ENCODE measurements at regions not wholly inside any gene's neighbourhood (a gene's known extent, or its start where the extent isn't known, plus 50 kb on each side); places are given as distances from the start of the nearest gene placed in this dataset.
A peak's percentile ranks its signal among the peaks of the same experiment; 100 is the strongest.

DNA sequence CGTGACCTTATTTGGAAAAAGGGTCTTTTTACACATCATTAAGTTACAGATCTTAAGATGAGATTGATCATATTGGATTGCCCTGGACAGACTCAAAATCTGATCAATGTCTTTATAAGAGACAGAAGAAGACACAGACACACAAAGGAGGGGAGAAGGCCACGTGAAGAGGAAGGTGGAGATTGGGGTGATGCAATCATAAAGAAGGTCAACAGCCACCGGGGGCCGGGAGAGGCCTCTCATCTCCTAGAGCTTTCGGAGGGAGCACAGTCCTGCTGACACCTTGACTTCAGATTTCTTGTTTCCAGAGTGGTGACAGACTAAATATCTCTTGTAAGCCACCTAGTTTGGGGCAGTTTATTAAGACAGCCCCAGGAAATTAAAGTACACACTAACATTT is 204.6 kb upstream of the CSF3R start:
- no peak for DNase-seq (ENCODE audit: low read depth in 2 of 2)

DNA sequence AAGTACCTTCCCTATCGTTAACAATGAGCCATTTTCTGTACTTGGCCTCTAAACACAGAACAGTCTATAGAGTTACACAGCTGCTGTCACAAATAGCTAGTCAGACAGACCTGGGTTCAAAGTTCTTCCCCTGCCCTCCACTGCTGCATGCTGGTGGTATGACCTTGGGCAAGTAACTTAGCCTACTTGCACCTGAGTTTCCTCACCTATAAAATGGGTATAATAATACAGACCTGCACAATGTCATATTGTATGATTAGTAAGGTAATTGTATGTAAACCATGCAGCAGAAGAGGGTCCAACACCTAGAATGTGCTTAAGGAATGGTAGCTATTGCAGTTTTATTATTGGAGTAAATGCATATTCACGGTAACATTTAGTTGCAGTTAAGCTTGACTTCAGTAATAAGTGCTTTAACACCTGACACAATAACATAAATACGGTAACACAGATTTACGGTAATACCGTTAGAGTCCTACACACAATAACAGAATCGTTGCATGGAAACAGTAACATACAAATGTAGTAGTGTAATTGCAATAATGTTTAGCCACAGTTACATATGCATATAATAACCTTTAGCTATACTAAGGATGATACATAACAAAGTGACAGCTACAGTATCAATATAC is 193.3 kb upstream of the CSF3R start:
- DNase-seq (ENCODE audit: low read depth in 2 of 2) = no peak

DNA sequence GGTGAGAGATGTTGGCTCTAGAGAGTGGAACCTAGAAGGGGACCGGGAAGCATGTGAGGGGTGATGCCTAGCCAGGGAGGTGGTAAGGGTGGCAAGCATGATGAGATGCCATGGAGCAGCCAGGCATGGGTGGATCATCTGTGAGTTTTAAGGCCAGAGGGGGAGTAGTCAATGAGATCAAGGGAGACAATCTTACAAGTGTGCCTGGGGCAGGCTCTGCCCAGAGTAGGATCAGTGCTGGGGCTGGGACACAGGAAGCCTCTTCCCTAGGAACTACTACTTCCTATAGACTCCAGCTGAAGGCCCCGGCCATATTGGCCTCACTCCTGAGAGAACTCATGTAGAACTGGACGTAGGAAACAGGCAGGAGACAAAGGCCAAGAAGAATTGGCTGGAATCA is 192.4 kb upstream of the CSF3R start:
- DNase-seq (ENCODE audit: low read depth in 2 of 2) = no peak

DNA sequence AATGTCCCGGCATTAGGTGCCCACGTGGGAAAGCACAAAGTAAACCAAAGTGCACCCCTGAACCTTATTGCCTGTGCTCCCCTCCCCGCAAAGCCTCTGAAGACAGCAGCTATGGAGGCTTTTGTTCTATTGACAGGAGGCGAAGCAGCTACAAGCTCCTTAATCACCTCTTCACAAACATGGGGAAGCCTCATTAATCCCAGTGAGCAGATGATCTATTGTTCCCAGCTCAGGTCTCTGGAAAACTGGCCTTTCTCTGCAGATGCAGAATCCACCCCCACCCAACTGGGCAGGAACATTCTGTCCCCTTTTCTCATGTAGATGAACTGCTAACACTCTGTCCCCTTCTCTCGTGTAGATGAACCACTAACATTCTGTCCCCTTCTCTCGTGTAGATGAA is 190.5 kb upstream of the CSF3R start:
- DNase-seq (ENCODE audit: low read depth in 2 of 2) = no peak

DNA sequence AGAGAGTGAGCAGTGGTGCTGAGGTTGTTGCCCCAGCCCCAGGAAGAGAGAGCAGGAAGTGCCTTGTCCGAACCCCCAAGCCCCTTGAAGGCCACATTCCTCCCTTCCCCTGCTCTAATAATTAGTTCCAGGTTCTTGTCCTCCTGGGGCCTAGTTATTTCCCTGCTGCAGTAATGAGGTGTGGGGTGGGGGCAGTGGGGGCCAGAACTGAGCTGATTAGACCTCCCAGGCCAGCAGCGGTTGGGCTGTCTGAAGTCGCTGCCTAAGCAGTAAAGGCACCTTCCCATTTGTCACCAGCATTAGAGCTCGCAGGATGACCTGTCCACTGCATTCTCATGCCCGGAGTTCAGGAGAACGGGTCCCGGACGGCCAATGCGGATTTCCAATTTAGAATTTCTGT is 186.5 kb upstream of the CSF3R start:
- DNase-seq (ENCODE audit: low read depth in 2 of 2) = no peak

DNA sequence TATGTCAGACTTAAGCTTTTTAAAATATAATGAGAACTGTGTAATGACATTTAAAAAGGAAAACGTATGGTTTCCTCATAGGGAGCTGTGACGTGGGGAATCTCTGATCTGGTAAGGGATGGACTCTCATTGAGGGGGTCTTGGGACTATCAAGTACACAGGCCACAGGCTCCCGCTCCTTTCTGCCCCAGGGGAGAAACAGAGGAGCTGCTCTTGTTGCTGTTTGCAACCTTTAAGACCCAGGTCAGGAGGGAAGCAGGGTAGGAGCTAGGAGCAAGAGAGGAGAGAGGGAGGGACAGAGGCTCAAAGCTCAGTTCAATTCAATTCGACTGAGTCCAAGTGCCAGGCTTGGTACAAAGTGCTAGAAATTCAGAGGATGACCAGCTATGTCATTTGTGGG is 185.1 kb upstream of the CSF3R start:
- no peak for DNase-seq (ENCODE audit: low read depth in 2 of 2)

DNA sequence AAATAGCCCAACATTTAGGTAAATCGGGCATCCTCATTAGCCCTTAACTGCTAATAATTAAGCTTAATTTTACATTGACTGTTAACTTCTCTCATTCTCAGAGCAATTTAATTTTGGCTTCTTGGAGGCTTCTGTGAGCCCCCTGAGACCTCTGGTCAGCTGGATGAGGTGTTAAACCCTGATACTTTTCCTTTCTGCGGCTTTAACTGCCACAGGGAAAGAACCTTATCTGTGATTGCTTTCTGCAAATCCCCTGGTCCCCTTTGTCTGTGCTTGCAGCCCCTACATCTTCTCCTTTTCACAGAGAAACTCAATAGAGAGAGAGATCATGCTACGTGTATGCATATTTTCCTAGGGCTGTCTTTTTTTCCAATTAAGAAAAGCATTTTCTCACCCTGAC is 184.5 kb upstream of the CSF3R start:
- no peak for DNase-seq (ENCODE audit: low read depth in 2 of 2)

DNA sequence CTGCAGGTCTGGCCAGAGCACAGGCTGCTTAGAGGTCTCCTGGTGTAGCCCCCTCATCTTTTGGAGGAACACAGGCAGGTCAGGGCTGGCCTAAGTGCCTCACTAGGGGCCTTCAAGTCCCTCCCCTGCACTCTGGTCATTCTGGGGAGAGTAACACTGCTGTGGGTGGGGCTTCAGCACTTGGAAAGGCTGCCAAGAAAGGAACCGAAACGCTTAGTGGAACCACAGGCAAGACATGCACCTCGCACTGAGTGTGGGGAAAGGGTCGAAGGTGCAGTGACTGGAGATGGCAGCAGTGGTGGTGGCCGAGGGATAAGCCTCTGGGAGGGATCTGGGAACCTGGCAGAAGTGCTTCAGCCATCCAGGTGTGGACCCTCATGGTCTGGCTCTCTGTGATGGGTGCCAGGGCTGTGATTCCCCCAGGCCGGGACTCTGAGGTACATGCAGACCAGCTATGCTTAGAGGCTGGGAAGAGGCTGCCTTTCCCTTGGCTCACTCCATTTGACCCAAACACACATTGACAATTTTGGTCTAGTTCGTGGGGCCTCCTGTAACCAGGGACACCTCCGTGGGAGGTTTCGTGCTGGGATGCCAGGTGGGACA is 182.9 kb upstream of the CSF3R start:
- DNase-seq (ENCODE audit: low read depth in 2 of 2) = no peak

DNA sequence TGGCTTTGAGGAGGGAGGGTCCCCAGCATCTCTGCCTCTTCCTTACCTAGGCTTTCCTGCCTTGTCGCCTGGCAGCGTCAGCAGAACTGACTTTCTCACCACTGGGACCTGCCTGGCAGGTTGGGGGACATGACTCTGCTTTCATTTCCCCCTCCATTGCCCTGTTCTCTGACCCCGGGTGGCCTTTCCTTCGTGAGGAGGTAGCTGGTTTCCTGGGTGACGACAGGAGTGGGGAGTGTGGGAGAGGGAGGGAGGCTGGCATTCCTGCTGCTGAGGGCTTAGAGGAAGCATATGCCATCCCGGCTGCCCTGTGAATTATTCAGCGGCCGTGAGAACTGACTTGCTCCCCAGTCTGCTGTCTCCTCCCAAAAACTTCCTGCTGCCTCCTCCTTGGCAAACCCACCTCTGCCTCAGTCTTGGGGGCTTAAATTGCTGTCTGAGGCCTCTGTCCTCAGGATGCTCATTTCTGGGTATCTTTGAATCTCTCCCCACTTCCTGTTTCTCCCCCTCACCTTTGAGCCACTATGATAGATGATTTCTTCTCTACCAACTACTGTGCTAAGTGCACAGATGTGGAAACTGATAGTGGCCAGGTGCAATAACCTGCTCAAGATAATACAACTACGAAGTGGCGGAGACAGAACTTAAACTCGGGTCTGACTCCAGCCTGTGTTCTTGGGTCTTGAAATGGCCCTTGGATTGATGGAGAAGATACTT is 182.0 kb upstream of the CSF3R start:
- DNase-seq (ENCODE audit: low read depth in 2 of 2) = no peak

DNA sequence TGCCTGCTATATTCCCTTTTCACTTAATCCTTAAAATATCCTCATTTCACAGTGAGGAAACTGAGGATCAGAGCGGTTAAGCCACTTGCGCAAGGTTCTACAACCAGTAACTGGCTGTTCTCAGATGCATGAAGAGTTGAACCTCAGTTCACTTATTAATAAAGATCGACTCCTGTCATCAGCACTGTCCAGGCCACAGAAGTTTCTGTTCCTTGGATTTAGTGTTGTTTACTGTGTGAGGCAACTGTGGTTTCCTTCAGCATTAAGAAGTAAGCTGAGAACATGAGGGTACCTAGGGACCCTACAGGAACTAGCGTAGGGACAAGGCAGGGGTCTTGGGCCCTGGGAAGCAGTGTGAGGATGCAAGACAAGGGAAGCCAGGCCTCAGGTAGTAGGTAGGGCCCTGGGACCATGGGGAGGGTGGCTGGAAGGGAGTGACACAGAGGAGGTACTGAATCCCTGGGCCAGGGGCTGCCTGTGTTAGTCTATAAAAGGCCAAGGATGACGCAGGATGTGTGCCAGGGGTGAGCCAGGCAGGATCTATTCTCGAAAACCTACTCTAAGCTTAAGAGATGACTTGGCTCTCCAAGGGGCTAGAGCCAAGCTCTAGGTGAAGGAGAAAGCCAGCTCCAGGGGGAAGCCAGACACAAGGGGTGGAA is 181.2 kb upstream of the CSF3R start:
- DNase-seq (ENCODE audit: low read depth in 2 of 2) = no peak

DNA sequence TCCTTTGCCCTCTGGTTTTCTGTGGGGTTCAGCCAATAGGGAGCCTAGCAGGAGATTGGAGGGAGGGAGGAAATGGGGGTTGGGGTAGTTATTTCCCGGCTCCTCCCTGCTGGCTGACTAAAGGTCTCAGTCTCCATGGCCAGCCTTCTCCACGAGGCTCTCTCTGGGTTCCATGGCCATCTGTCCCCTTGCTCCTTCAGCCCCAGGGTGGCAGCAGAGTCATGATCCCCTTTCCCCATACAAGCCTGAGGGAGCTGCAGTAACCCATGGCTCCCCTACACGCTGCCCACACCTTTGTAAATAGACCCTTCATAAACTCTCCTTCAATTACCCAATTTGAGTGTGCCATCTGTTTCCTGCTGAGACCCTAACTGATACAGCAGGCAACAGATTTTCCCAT is 176.1 kb upstream of the CSF3R start:
- DNase-seq (ENCODE audit: low read depth in 2 of 2) = no peak

DNA sequence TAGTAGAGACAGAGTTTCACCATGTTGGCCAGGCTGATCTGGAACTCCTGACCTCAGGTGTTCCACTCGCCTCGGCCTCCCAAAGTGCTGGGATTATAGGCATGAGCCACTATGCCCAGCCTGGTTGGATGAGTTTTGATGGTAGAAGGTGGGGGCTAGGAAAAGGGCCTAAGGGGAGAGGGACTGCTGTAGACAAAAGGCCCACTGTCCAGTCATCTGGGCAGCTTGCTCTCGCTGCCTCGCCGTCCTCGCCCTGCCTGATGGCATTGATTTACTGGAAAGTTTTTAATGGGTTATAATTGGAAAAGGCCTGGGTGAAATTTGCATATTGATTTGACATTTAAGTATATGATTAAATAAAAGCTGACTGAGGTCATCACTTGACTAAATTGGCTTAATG is 175.1 kb upstream of the CSF3R start:
- DNase-seq (ENCODE audit: low read depth in 2 of 2) = no peak

DNA sequence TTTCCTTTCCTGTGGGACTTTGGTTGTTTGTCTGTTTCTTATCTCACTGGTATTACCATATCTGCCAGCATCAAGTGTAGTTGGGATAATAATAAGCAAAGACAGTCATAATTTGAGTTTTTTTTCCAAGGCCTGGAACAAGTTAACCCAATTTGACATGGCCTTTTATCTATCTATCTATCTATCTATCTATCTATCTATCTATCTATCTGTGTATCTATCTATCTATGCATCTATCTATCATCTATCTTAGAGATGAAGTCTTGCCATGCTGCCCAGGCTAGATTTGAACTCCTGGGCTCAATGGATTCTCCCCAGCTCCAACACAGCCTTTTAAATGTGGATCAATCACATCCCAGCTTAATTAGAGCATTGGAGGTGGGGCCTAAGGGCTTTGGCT is 174.1 kb upstream of the CSF3R start:
- no peak for DNase-seq (ENCODE audit: low read depth in 2 of 2)

DNA sequence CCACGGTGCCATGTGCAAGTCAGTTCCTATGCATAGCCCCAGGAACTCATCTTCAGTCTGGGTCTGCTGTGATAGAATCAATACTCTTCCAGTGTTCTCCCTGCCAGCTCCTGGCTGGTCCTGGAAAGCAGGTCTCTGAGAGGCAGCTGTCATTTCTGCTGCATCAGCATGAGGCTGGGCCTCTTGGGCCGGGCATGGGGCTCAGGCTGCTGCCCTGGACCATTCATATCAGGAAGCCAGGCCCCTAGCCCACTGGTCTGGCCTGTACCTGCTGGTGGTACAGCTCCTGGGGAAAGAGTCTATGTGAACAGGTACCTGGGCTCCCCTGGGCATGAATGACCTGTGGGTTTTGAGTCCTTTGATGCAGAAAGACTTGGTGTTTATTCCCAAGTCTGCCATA is 173.6 kb upstream of the CSF3R start:
- no peak for DNase-seq (ENCODE audit: low read depth in 2 of 2)

DNA sequence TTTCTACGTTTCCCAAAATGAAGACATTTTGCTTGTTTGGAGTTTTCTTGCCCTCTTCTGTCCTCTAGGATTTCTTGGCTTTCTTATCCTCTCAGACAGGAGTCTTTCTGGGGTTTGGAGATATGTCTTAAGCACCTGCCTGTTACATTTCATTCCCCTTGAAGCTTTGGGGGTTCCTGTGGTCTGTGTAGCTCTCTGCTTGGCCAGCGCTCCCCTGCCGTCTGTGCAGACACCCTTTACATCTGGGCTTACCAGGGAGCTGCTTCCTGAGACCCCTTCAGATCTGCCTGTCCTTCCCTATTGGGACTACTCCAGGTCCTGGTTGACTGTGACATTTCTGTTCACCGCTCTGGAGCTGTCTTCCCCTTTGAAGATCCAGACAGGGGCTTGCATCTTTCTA is 171.9 kb upstream of the CSF3R start:
- DNase-seq (ENCODE audit: low read depth in 2 of 2) = no peak

DNA sequence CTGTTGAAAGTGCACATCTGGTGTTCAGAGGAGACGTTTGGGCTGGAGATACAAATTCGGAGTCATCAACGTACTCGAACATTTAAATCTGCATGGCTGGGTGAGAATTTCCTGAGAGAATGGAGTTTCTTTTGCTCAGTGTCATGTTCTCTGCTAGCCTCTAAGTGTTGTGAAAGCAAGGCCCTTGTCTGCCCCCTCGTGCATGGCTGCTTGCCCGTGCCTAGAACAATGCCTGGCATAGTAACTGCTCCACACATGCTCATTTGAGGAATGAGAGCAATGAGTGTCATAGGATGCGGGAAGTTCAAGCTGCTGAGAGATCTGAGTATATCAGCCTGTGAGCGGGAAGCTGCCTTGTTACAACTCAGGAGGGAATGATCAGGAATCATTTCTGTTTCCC is 171.1 kb upstream of the CSF3R start:
- DNase-seq (ENCODE audit: low read depth in 2 of 2) = no peak

DNA sequence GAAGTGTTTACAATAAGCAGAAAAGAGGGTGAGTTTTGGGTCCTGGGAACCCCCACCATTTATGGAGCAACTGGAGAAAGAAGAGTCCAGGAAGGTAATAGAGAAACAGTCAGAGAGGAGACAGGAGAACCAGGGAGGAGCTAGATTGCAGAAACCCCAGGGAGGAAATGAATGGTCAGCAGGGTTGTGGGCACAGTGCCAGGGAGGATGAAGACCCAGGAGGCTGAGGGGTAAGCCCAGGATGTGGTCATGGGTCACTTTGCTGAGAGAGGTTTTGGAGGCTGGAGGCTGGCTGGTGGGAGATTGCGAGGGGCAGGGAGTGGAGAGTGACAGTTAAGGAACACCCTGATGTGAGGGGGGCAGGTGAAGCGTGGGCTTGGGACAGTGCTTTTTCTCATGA is 169.9 kb upstream of the CSF3R start:
- DNase-seq (ENCODE audit: low read depth in 2 of 2) = no peak

DNA sequence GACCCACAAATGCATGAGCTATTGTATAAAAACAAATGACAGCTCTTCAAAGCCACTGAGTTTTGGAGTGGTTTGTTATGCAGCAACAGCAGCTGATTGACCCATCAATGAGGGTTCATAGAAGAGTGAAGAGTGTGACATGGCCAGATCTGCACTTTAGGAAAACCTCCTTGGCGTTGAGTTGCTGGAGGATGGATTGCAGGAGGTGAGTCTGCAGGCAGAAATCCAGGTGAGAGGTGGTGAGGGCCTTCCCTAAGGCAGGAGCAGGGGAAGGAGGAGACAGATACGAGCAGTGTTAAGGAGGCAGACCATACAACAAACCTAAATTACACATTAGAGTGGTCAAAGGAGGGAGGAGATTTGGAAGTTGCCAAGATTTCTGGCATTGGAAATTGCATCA is 169.3 kb upstream of the CSF3R start:
- DNase-seq (ENCODE audit: low read depth in 2 of 2) = no peak

DNA sequence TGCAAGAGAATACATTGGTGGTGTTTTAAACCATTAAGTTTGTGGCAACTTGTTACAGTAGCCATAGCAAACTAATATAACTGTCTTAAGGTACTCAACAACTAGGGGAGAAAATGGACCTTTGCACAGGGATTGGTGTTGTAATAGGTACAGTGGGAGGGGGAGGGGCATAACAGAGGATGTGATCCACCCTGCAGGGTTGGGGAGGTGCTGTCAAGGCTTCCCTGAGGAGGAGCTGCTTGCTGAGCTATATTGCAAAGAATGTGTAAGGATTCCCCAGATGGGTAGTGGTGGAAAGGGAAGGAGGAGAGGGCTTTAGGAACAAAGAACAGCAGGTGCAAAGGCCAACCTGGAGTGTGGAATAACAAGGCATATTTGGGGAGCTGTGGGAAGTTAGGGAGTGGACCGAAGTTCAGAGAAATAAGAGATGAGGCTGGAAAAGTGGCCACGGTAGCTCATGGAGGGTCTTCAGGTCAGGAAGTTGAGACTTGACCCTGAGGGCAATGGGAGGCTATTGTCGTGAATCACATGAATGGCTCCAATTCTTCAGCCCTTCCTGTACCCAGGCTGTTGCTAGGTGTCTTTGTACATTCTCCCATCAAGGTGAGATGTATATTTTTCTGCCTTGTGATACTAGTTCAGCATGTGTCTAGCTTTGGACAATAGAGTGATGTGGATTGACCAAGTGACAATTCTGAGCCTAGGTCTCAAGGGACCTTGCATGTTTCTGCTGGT is 168.6 kb upstream of the CSF3R start:
- DNase-seq (ENCODE audit: low read depth in 2 of 2) = no peak

DNA sequence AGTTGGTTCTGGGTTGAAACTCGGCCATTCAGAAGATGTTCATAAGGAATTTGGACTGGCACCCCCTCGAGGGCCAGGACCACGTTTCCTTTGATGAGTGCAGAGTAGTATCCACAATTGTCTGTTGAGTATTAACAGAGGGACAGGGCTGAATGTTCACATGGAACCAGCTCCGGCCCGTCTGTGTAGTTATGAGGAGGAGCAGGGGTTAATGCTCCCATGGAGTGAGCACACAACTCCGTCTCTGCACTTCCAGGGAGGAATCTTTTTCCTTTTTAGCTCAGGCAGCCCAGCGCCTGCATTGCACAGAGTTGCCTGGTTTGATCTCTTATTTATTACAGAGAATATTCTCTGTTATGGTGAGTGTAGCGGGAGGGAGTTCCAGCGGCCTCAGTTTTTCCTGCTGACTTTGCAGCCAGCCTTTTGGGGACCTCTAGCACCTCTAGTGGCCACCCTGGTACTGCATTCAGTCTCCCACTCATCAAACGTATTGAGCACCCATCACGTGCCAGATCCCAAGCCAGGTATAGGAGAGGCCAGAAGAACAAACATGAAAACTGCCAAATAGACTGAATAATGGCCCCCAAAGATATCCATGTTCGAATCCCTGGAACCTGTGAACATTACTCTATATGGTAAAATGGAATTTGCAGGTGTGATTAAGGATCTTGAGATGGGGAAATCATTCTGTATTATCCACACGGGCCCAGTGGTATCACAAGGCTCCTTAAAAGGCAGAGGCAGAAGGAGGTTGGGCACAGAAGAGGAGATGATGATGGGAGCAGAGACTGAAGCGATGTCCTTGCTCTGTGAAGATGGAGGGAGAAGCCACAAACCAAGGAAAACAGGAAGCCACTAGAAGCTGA is 167.7 kb upstream of the CSF3R start:
- DNase-seq (ENCODE audit: low read depth in 2 of 2) = peak; percentile 31 to 58

DNA sequence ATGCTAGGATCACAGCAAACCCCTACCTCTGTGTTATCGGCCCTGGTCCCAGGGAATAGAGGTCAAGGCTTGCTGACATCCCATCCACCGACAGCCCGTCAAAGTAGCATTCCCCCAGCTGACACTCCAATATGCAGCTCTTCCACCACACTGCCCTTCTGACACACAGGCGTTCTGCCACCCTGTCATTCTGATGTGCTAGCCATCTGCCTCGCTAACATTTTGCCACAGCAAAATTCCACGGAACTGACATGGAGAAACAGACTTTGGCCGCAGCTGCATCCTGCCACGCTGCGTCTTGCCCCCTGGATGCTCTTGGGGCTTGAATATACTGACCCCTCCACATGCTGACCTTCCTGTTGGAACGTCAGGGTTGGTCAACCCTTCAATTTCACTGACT is 163.2 kb upstream of the CSF3R start:
- no peak for DNase-seq (ENCODE audit: low read depth in 2 of 2)
